GM18502 (cell line): ENCODE measurements at regions not wholly inside any gene's neighbourhood (a gene's known extent, or its start where the extent isn't known, plus 50 kb on each side); places are given as distances from the start of the nearest gene placed in this dataset.
"Not testable (repeated sequence)": the region's sequence is repeated elsewhere in the genome, so short reads cannot be mapped to it uniquely, and the experiment has no call there.

ENCODE experiments used
- ATAC-seq: cut with Tn5 transposase; IDR thresholded peaks from one replicate; pipeline ENCODE4 v1.9.1; 2021; ENCODE audit warnings: mild to moderate bottlenecking; ENCODE audit not compliant: unreplicated experiment, poor library complexity

- ATAC-seq: no peak
Measured at GRCh38 chr6:20338156-20338555, 63.5 kb upstream of the E2F3 start.

- ATAC-seq: no peak
Measured at GRCh38 chr6:20340068-20340848, 61.4 kb upstream of the E2F3 start.

- no peak for ATAC-seq
Measured at GRCh38 chr6:20341096-20341495, 60.6 kb upstream of the E2F3 start.

DNA sequence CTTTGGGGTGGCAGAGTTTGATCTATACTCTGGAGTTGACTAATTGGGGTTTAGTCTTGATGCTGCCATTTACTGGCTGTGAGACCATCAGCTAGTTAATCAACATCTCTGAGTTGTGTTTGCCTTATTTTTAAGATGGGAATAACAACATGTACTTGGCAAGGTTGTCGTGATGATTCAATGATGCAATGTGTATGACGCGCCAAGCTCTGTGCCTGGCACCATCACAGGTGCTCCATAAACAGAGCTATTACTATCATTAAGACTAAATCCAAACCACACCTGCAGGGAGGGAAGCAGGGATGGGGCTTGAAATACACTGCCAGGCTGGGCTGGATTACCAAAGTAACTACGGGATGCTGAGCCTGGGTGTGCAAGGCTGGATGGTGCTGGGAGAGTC lies 60.1 kb upstream of the E2F3 start:
- ATAC-seq: no peak

- not testable (repeated sequence) for ATAC-seq
Measured at GRCh38 chr6:20346948-20347347, 54.7 kb upstream of the E2F3 start.

- no peak for ATAC-seq
Measured at GRCh38 chr6:20348041-20348440, 53.6 kb upstream of the E2F3 start.

GRCh38 chr6:20349225-20349624 lies 52.5 kb upstream of the E2F3 start:
- ATAC-seq: no peak

- no peak for ATAC-seq
Measured at GRCh38 chr6:20350215-20350614, 51.5 kb upstream of the E2F3 start.

DNA sequence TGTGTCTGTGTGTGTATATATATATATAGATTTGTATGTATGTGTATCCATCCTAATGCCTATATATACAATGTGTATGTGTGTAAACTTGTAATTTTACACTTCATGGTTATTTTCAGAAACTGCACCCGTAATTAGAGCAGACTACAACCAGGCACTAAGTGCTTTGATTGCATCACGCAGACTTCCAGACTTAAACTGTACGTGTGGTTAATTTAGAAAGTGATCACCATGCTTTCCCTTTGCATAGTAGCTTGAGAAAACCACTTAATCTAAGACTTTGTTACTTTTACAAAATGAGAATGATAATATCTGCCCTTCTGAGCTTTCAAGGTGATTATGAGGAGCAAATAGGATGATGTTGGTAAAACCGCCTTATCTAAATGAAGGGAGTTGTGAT lies 50.1 kb upstream of the E2F3 start:
- no peak for ATAC-seq
